Erythroblast (primary cell): ENCODE measurements at regions not wholly inside any gene's neighbourhood (a gene's known extent, or its start where the extent isn't known, plus 50 kb on each side); places are given as distances from the start of the nearest gene placed in this dataset.

Experiments
- GATA1 ChIP-seq: IDR thresholded peaks from 2 replicates; pipeline ENCODE4 v1.6.1; 2011; ENCODE audit warnings: low read depth, mild to moderate bottlenecking, control low read depth, low read length, moderate library complexity
- POLR2A ChIP-seq: IDR thresholded peaks from 2 replicates; pipeline ENCODE4 v1.6.1; 2011; ENCODE audit warnings: mild to moderate bottlenecking, low read length

- TF ChIP-seq POLR2A (no peak), GATA1 (no peak)
Observed at GRCh38 chr5:61806491-61807020, 474.5 kb downstream of the ZSWIM6 start.
